H1 (cell line): ENCODE measurements at regions not wholly inside any gene's neighbourhood (a gene's known extent, or its start where the extent isn't known, plus 50 kb on each side); places are given as distances from the start of the nearest gene placed in this dataset.

Experiments
- CTCF ChIA-PET: fragments of 300-600 bp; sonication (Branson Sonifier 250); formaldehyde crosslinking; loops from one replicate; lab custom pipeline; 2021; ENCODE audit not compliant: partially characterized antibody; lab: Charles Lee
- POLR2A ChIA-PET: fragments of 300-600 bp; sonication (Branson Sonifier 250); formaldehyde crosslinking; loops from one replicate; lab custom pipeline; 2021; ENCODE audit warnings: inconsistent platforms; ENCODE audit not compliant: partially characterized antibody; lab: Charles Lee
- DNase-seq, 2 experiments: peaks; one replicate each; pipeline versions ENCODE4 v3.0.0 to v3.0.0-alpha.2; 2010 to 2022; ENCODE audit warnings: low spot score in 2 of 2, low read depth in 1 of 2, mixed read lengths in 1 of 2
- FAIRE-seq: peaks from 2 replicates; lab custom pipeline; 2011; peaks lifted over from hg19 to GRCh38; lab: Jason Lieb, UNC
- H2AFZ ChIP-seq: 2 replicates; pipeline ENCODE4 v1.8.1; 2012; ENCODE audit warnings: low read length, inconsistent platforms
- H2AK5ac ChIP-seq: 2 replicates; pipeline ENCODE4 v1.6.1; 2013; ENCODE audit warnings: low read depth, low read length
- H2BK120ac ChIP-seq: replicated peaks from 2 replicates; pipeline ENCODE3; 2013; ENCODE audit warnings: low read depth, low read length, inconsistent platforms
- H2BK12ac ChIP-seq: 2 replicates; pipeline ENCODE4 v1.6.1; 2013; ENCODE audit warnings: low read depth, low read length
- H2BK15ac ChIP-seq: 2 replicates; pipeline ENCODE4 v1.6.1; 2013; ENCODE audit warnings: low read length
- H2BK20ac ChIP-seq: 2 replicates; pipeline ENCODE4 v1.6.1; 2013; ENCODE audit warnings: low read length
- H2BK5ac ChIP-seq: 2 replicates; pipeline ENCODE4 v1.6.1; 2013; ENCODE audit warnings: low read depth, low read length
- H3K14ac ChIP-seq: 2 replicates; pipeline ENCODE4 v1.6.1; 2013; ENCODE audit warnings: inconsistent platforms; ENCODE audit not compliant: insufficient read length
- H3K18ac ChIP-seq: 2 replicates; pipeline ENCODE4 v1.6.1; 2013; ENCODE audit warnings: low read length; ENCODE audit errors: extremely low read depth
- H3K23ac ChIP-seq: 2 replicates; pipeline ENCODE4 v1.6.1; 2013; ENCODE audit warnings: inconsistent platforms; ENCODE audit not compliant: insufficient read length
- H3K23me2 ChIP-seq: 2 replicates; pipeline ENCODE4 v1.6.1; 2013; ENCODE audit warnings: low read depth, low read length
- H3K27ac ChIP-seq: 2 replicates; pipeline ENCODE4 v1.6.1; 2011; ENCODE audit warnings: low read depth, low read length, inconsistent platforms
- H3K27me3 ChIP-seq, 4 experiments: replicated peaks in 1 of 4; 1 replicate in 1 of 4; 2 replicates in 3 of 4; pipeline versions ENCODE4 v1.6.1 to v1.8.1; 2011 to 2013; ENCODE audit warnings: low read length in 3 of 4, mild to moderate bottlenecking in 3 of 4, inconsistent platforms in 2 of 4, mixed read lengths in 2 of 4, moderate library complexity in 1 of 4; ENCODE audit not compliant: control insufficient read depth in 3 of 4, insufficient read depth in 3 of 4; ENCODE audit errors: extremely low read depth in 1 of 4
- H3K36me3 ChIP-seq, 4 experiments: 2 replicates each; pipeline versions ENCODE4 v1.6.1 to v1.8.1; 2011 to 2013; ENCODE audit warnings: mild to moderate bottlenecking in 4 of 4, low read length in 3 of 4, moderate library complexity in 2 of 4, control low read depth in 1 of 4, inconsistent platforms in 1 of 4; ENCODE audit not compliant: insufficient read depth in 4 of 4, control insufficient read depth in 2 of 4
- H3K4ac ChIP-seq: replicated peaks from 2 replicates; pipeline ENCODE3; 2013; ENCODE audit warnings: low read length, low read depth, mixed read lengths, inconsistent platforms; ENCODE audit not compliant: insufficient read length
- H3K4me1 ChIP-seq, 4 experiments: replicated peaks in 1 of 4; 1 replicate in 1 of 4; 2 replicates in 3 of 4; pipeline versions ENCODE4 v1.6.1 to v1.8.1; 2011 to 2013; ENCODE audit warnings: low read length in 3 of 4, inconsistent platforms in 2 of 4, mixed read lengths in 1 of 4; ENCODE audit not compliant: insufficient read depth in 4 of 4, control insufficient read depth in 3 of 4
- H3K4me2 ChIP-seq, 2 experiments: 2 replicates each; pipeline versions ENCODE4 v1.6.1 to v1.8.1; 2011 to 2013; ENCODE audit warnings: low read depth in 2 of 2, low read length in 2 of 2, control low read depth in 1 of 2, inconsistent platforms in 1 of 2, mild to moderate bottlenecking in 1 of 2; ENCODE audit not compliant: insufficient read depth in 1 of 2
- H3K4me3 ChIP-seq, 4 experiments: fragments of 200-600, 300-600 bp in 1 of 4; sonication (generic), shearing (Covaris generic), sonication (Bioruptor Twin) in 1 of 4; 2 replicates each; pipeline versions ENCODE4 v1.5.1 to v1.8.1; 2011 to 2016; ENCODE audit warnings: low read length in 4 of 4, low read depth in 3 of 4, control low read depth in 2 of 4, inconsistent platforms in 2 of 4, mild to moderate bottlenecking in 2 of 4, mixed read lengths in 1 of 4, moderate library complexity in 1 of 4; ENCODE audit not compliant: insufficient read depth in 2 of 4; ENCODE audit errors: extremely low read depth in 1 of 4
- H3K56ac ChIP-seq: replicated peaks from 2 replicates; pipeline ENCODE3; 2013; ENCODE audit warnings: low read depth, mild to moderate bottlenecking, mixed read lengths, low read length, inconsistent platforms; ENCODE audit not compliant: insufficient read length
- H3K79me1 ChIP-seq: 2 replicates; pipeline ENCODE4 v1.6.1; 2013; ENCODE audit warnings: low read depth, low read length, control low read depth
- H3K79me2 ChIP-seq, 2 experiments: 2 replicates each; pipeline versions ENCODE4 v1.6.1 to v1.8.1; 2012 to 2013; ENCODE audit warnings: low read length in 2 of 2, mild to moderate bottlenecking in 2 of 2, inconsistent platforms in 1 of 2; ENCODE audit not compliant: insufficient read depth in 2 of 2, control insufficient read depth in 1 of 2
- H3K9ac ChIP-seq, 4 experiments: replicated peaks in 1 of 4; 1 replicate in 1 of 4; 2 replicates in 3 of 4; pipeline versions ENCODE4 v1.6.1 to v1.8.1; 2011 to 2013; ENCODE audit warnings: low read depth in 3 of 4, low read length in 3 of 4, control low read depth in 2 of 4, mild to moderate bottlenecking in 2 of 4, moderate library complexity in 2 of 4, inconsistent platforms in 1 of 4; ENCODE audit errors: extremely low read depth in 1 of 4
- H3K9me3 ChIP-seq, 2 experiments: 2 replicates each; pipeline versions ENCODE4 v1.6.1 to v1.8.1; 2012 to 2013; ENCODE audit warnings: mild to moderate bottlenecking in 2 of 2, moderate library complexity in 2 of 2, control low read depth in 1 of 2, inconsistent platforms in 1 of 2, low read depth in 1 of 2, low read length in 1 of 2, mixed read lengths in 1 of 2; ENCODE audit not compliant: insufficient read depth in 2 of 2
- H4K20me1 ChIP-seq, 2 experiments: replicated peaks in 1 of 2; 2 replicates each; pipeline versions ENCODE3 to v1.8.1; 2011 to 2013; ENCODE audit warnings: inconsistent platforms in 2 of 2, low read length in 2 of 2, mild to moderate bottlenecking in 1 of 2; ENCODE audit not compliant: insufficient read depth in 2 of 2, control insufficient read depth in 1 of 2
- H4K5ac ChIP-seq: 2 replicates; pipeline ENCODE4 v1.6.1; 2013; ENCODE audit warnings: low read length, low read depth, mixed read lengths, inconsistent platforms; ENCODE audit not compliant: insufficient read length
- H4K8ac ChIP-seq: 2 replicates; pipeline ENCODE4 v1.8.0; 2013; ENCODE audit warnings: mild to moderate bottlenecking, moderate library complexity, low read length, inconsistent platforms; ENCODE audit not compliant: insufficient read depth; ENCODE audit errors: extremely low read depth
- H4K91ac ChIP-seq: replicated peaks from 2 replicates; pipeline ENCODE3; 2013; ENCODE audit warnings: low read length, mixed read lengths, inconsistent platforms; ENCODE audit not compliant: insufficient read length
- EP300 ChIP-seq, 2 experiments: IDR thresholded peaks; 1 replicate in 1 of 2; 2 replicates in 1 of 2; pipeline ENCODE4 v1.6.1; 2011 to 2012; ENCODE audit warnings: low read depth in 2 of 2, low read length in 2 of 2, mild to moderate bottlenecking in 2 of 2, borderline replicate concordance in 1 of 2, inconsistent platforms in 1 of 2, moderate library complexity in 1 of 2
- GABPA ChIP-seq: IDR thresholded peaks from 2 replicates; pipeline ENCODE4 v1.6.1; 2011; ENCODE audit warnings: mild to moderate bottlenecking, low read length, moderate library complexity, borderline replicate concordance; ENCODE audit not compliant: insufficient read depth
- HDAC2 ChIP-seq, 2 experiments: fragments of 300-600 bp in 1 of 2; sonication (generic) in 1 of 2; IDR thresholded peaks; 2 replicates each; pipeline ENCODE4 v1.6.1; 2011 to 2012; ENCODE audit warnings: low read depth in 2 of 2, low read length in 2 of 2, mild to moderate bottlenecking in 2 of 2, moderate library complexity in 2 of 2, borderline replicate concordance in 1 of 2, inconsistent platforms in 1 of 2
- RNF2 ChIP-seq: fragments of 200-900, 300-1000 bp; sonication (generic); IDR thresholded peaks from 2 replicates; pipeline ENCODE4 v1.7.1; 2016; ENCODE audit warnings: borderline replicate concordance, low read depth, mild to moderate bottlenecking, antibody characterized with exemption, low read length; ENCODE audit not compliant: poor library complexity, severe bottlenecking; ENCODE audit errors: missing control alignments
- RXRA ChIP-seq: IDR thresholded peaks from 2 replicates; pipeline ENCODE4 v1.6.1; 2011; ENCODE audit warnings: low read depth, mild to moderate bottlenecking, low read length, moderate library complexity; ENCODE audit not compliant: insufficient read depth
- SIX5 ChIP-seq: IDR thresholded peaks from 2 replicates; pipeline ENCODE4 v1.6.1; 2011; ENCODE audit warnings: mild to moderate bottlenecking, low read depth, low read length
- SUZ12 ChIP-seq: fragments of 200-600 bp; sonication (generic); IDR thresholded peaks from 2 replicates; pipeline ENCODE4 v1.6.1; 2012; ENCODE audit warnings: mild to moderate bottlenecking, inconsistent platforms, low read length, moderate library complexity, mixed read lengths
- TAF7 ChIP-seq: optimal IDR thresholded peaks from 2 replicates; pipeline ENCODE3; 2011; ENCODE audit warnings: low read depth, mild to moderate bottlenecking, inconsistent platforms, low read length, moderate library complexity, borderline replicate concordance
- YY1 ChIP-seq: IDR thresholded peaks from 2 replicates; pipeline ENCODE4 v1.6.1; 2011; ENCODE audit warnings: low read depth, mild to moderate bottlenecking, low read length
- WGBS, 2 experiments: shearing (Covaris generic) in 1 of 2; methylation state at CpG; one replicate each; pipeline versions ENCODE4 v1.1.6 to v1.1.7; 2013 to 2015; ENCODE audit warnings: low lambda C conversion rate in 2 of 2, mixed read lengths in 2 of 2, inconsistent platforms in 1 of 2, low coverage in 1 of 2, missing lambda C conversion rate in 1 of 2; ENCODE audit not compliant: insufficient replicate concordance in 2 of 2, insufficient coverage in 1 of 2, insufficient read length in 1 of 2; ENCODE audit errors: extremely low coverage in 1 of 2, missing lambda C conversion rate in 1 of 2; 5-methylcytosine and 5-hydroxymethylcytosine counted together

GRCh38 chr4:108450236-108450898, 170.0 kb upstream of the RPL34 start:
- H3K23ac ChIP-seq, result no peak overlapping the region
- CTCF ChIA-PET, result interaction anchor here (0.9 kb wide), 1 partner anchor 338 kb away, joined by 3 read pairs; no protein-coding TSS in a partner anchor
- H2BK20ac ChIP-seq, result no peak overlapping the region
- H3K36me3 ChIP-seq, result no peaks in the 10 kb centered on the region
- H3K18ac ChIP-seq, result no peak overlapping the region
- no peak overlapping the region for H2BK5ac ChIP-seq
- no peaks in the 10 kb centered on the region for H3K9me3 ChIP-seq
- no peak overlapping the region for H3K4ac ChIP-seq
- WGBS, 2 experiments, result 86% methylated on average over 5 of the region's 5 CpGs; no CpG with 5 or more reads in 1 of the 2 experiments
- H3K79me2 ChIP-seq, result no peaks in the 10 kb centered on the region
- no peaks in the 10 kb centered on the region for H3K23me2 ChIP-seq
- no peaks in the 10 kb centered on the region for H4K20me1 ChIP-seq
- no peak overlapping the region for H2AFZ ChIP-seq
- FAIRE-seq (no peak), DNase-seq (no peak)
- no peak for TF ChIP-seq TAF7
- TF ChIP-seq HDAC2 (IDR thresholded peaks at IDR 0.05; ENCODE audit: borderline replicate concordance in 1 of 2, low read depth in 2 of 2, low read length in 2 of 2), result no peak
- no peak for TF ChIP-seq GABPA
- TF ChIP-seq YY1, result no peak
- TF ChIP-seq SUZ12, result no peak
- TF ChIP-seq RNF2, result no peak
- no peak for TF ChIP-seq EP300 (IDR thresholded peaks at IDR 0.05; ENCODE audit: borderline replicate concordance in 1 of 2, low read depth in 2 of 2, low read length in 2 of 2)
- no peak for TF ChIP-seq SIX5
- TF ChIP-seq RXRA, result no peak
- no peak overlapping the region for H2AK5ac ChIP-seq
- H2BK120ac ChIP-seq, result no peak overlapping the region
- POLR2A ChIA-PET, result no interaction called here
- H4K5ac ChIP-seq, result no peak overlapping the region
- no peaks in the 10 kb centered on the region for H3K79me1 ChIP-seq
- H3K27me3 ChIP-seq, result no peaks in the 10 kb centered on the region
- no peak overlapping the region for H4K91ac ChIP-seq
- no peak overlapping the region for H4K8ac ChIP-seq
- no peak overlapping the region for H3K56ac ChIP-seq
- H3K4me3 ChIP-seq, result no peak overlapping the region
- no peak overlapping the region for H3K9ac ChIP-seq
- no peak overlapping the region for H3K27ac ChIP-seq
- H3K4me2 ChIP-seq, result no peak overlapping the region
- H2BK15ac ChIP-seq, result no peak overlapping the region
- H3K14ac ChIP-seq, result no peak overlapping the region
- H2BK12ac ChIP-seq, result no peak overlapping the region
- no peaks in the 10 kb centered on the region for H3K4me1 ChIP-seq
